SK-N-SH (cell line): ENCODE measurements at regions not wholly inside any gene's neighbourhood (a gene's known extent, or its start where the extent isn't known, plus 50 kb on each side); places are given as distances from the start of the nearest gene placed in this dataset.

Experiments
- CTCF ChIA-PET: fragments of 300-600, 350-600 bp; formaldehyde crosslinking; extraction: SDS; loops from one replicate; lab custom pipeline; 2021; lab: Yijun Ruan, JAX
- POLR2A ChIA-PET: fragments of 350-600 bp; sonication (Branson Sonifier 250); formaldehyde crosslinking; extraction: SDS; loops from one replicate; lab custom pipeline; 2020; ENCODE audit warnings: antibody characterized with exemption, inconsistent platforms; lab: Yijun Ruan, JAX
- DNase-seq: peaks from one replicate; pipeline ENCODE4 v3.0.0; 2012
- H2AFZ ChIP-seq: fragments of 200-600 bp; sonication (generic); 2 replicates; pipeline ENCODE4 v1.8.1; 2016; ENCODE audit warnings: antibody characterized with exemption, mild to moderate bottlenecking, low read depth
- H3F3A ChIP-seq: fragments of 200-600 bp; sonication (generic); replicated peaks from 2 replicates; pipeline ENCODE3; 2016; ENCODE audit warnings: antibody characterized with exemption, mild to moderate bottlenecking; ENCODE audit not compliant: insufficient read depth
- H3K27ac ChIP-seq, 2 experiments: fragments of 200-500 bp in 1 of 2; fragments of 200-600 bp in 1 of 2; sonication (Bioruptor generic) in 1 of 2; sonication (generic), shearing (Covaris generic) in 1 of 2; 2 replicates each; pipeline versions ENCODE4 v1.5.1 to v1.6.1; 2014 to 2016; ENCODE audit warnings: low read depth in 2 of 2, inconsistent platforms in 1 of 2, low read length in 1 of 2, mild to moderate bottlenecking in 1 of 2, mixed read lengths in 1 of 2
- H3K27me3 ChIP-seq: fragments of 200-600 bp; sonication (generic), shearing (Covaris generic); 2 replicates; pipeline ENCODE4 v1.6.1; 2016; ENCODE audit warnings: mixed run types; ENCODE audit not compliant: insufficient read depth
- H3K36me3 ChIP-seq, 2 experiments: fragments of 200-500 bp in 1 of 2; fragments of 200-600 bp in 1 of 2; sonication (Bioruptor generic) in 1 of 2; sonication (generic) in 1 of 2; replicated peaks in 1 of 2; 2 replicates each; pipeline versions ENCODE3 to v1.5.1; 2014 to 2016; ENCODE audit warnings: low read length in 1 of 2, mild to moderate bottlenecking in 1 of 2; ENCODE audit not compliant: insufficient read depth in 2 of 2, control insufficient read depth in 1 of 2
- H3K4me1 ChIP-seq, 2 experiments: fragments of 200-500 bp in 1 of 2; fragments of 200-600 bp in 1 of 2; sonication (Bioruptor generic) in 1 of 2; sonication (generic), shearing (Covaris generic) in 1 of 2; 2 replicates each; pipeline versions ENCODE4 v1.5.1 to v1.6.1; 2014 to 2016; ENCODE audit warnings: low read depth in 1 of 2, low read length in 1 of 2, mixed run types in 1 of 2; ENCODE audit not compliant: insufficient read depth in 2 of 2, control insufficient read depth in 1 of 2
- H3K4me2 ChIP-seq: fragments of 200-600 bp; sonication (generic), shearing (Covaris generic); 2 replicates; pipeline ENCODE4 v1.6.1; 2017; ENCODE audit warnings: mixed run types
- H3K4me3 ChIP-seq, 2 experiments: fragments of 200-500 bp in 1 of 2; fragments of 200-600 bp in 1 of 2; sonication (Bioruptor generic) in 1 of 2; sonication (generic), shearing (Covaris generic) in 1 of 2; 2 replicates each; pipeline versions ENCODE4 v1.5.1 to v1.8.1; 2014 to 2016; ENCODE audit warnings: low read depth in 2 of 2, inconsistent platforms in 1 of 2, low read length in 1 of 2, mild to moderate bottlenecking in 1 of 2, mixed read lengths in 1 of 2, moderate library complexity in 1 of 2
- H3K79me2 ChIP-seq: fragments of 200-600 bp; sonication (generic); 2 replicates; pipeline ENCODE4 v1.8.1; 2017; ENCODE audit warnings: mild to moderate bottlenecking; ENCODE audit not compliant: insufficient read depth
- H3K9ac ChIP-seq: fragments of 200-600 bp; sonication (generic); 2 replicates; pipeline ENCODE4 v1.6.1; 2017; ENCODE audit warnings: mixed run types
- H3K9me2 ChIP-seq: fragments of 200-600 bp; sonication (generic); 2 replicates; pipeline ENCODE4 v1.6.1; 2017; ENCODE audit warnings: mixed run types
- H3K9me3 ChIP-seq: fragments of 200-600 bp; sonication (generic); 2 replicates; pipeline ENCODE4 v1.6.1; 2017; ENCODE audit warnings: mixed run types, mild to moderate bottlenecking, moderate library complexity
- H4K20me1 ChIP-seq: fragments of 200-600 bp; sonication (generic); 2 replicates; pipeline ENCODE4 v1.6.1; 2017; ENCODE audit warnings: mild to moderate bottlenecking, mixed run types; ENCODE audit not compliant: insufficient read depth
- CHD2 ChIP-seq: fragments of 150-350 bp; IDR thresholded peaks from 2 replicates; pipeline ENCODE4 v1.6.1; 2018; ENCODE audit warnings: low read length; ENCODE audit not compliant: partially characterized antibody
- ELF1 ChIP-seq: IDR thresholded peaks from 2 replicates; pipeline ENCODE4 v1.4.0; 2012
- EP300 ChIP-seq, 2 experiments: IDR thresholded peaks; 2 replicates each; pipeline versions ENCODE4 v1.4.0 to v1.6.1; 2012; ENCODE audit warnings: borderline replicate concordance in 1 of 2, low read depth in 1 of 2, low read length in 1 of 2
- FOSL2 ChIP-seq: IDR thresholded peaks from 2 replicates; pipeline ENCODE4 v1.4.0; 2012; ENCODE audit warnings: low read depth, mild to moderate bottlenecking, moderate library complexity, borderline replicate concordance
- FOXM1 ChIP-seq: IDR thresholded peaks from 2 replicates; pipeline ENCODE4 v1.4.0; 2012; ENCODE audit warnings: low read depth, mild to moderate bottlenecking
- GABPA ChIP-seq: IDR thresholded peaks from 2 replicates; pipeline ENCODE4 v1.4.0; 2012; ENCODE audit warnings: low read depth, mild to moderate bottlenecking
- GATA2 ChIP-seq: sonication (generic); formaldehyde crosslinking; IDR thresholded peaks from 2 replicates; pipeline ENCODE4 v1.5.0; 2020; ENCODE audit warnings: mild to moderate bottlenecking, missing genetic modification reagents
- JUND ChIP-seq: IDR thresholded peaks from 2 replicates; pipeline ENCODE4 v1.4.0; 2012
- NRF1 ChIP-seq: IDR thresholded peaks from 2 replicates; pipeline ENCODE4 v1.6.1; 2012; ENCODE audit warnings: low read depth, mild to moderate bottlenecking, low read length
- PBX3 ChIP-seq: IDR thresholded peaks from 2 replicates; pipeline ENCODE4; 2012
- POLR2AphosphoS5 ChIP-seq: IDR thresholded peaks from 2 replicates; pipeline ENCODE4 v1.6.1; 2012; ENCODE audit warnings: low read depth, low read length
- RCOR1 ChIP-seq: fragments of 150-350 bp; IDR thresholded peaks from 2 replicates; pipeline ENCODE4 v1.6.1; 2017; ENCODE audit warnings: antibody characterized with exemption, low read length
- SIN3A ChIP-seq: IDR thresholded peaks from 2 replicates; pipeline ENCODE4 v1.6.1; 2012; ENCODE audit warnings: low read depth, mild to moderate bottlenecking, low read length, moderate library complexity, borderline replicate concordance
- TAF1 ChIP-seq: IDR thresholded peaks from 2 replicates; pipeline ENCODE4 v1.6.1; 2012; ENCODE audit warnings: low read depth, mild to moderate bottlenecking, low read length, moderate library complexity, borderline replicate concordance
- TEAD4 ChIP-seq: IDR thresholded peaks from 2 replicates; pipeline ENCODE4 v1.4.0; 2012; ENCODE audit warnings: mild to moderate bottlenecking, borderline replicate concordance; ENCODE audit not compliant: insufficient read depth
- YY1 ChIP-seq: IDR thresholded peaks from 2 replicates; pipeline ENCODE4 v1.4.0; 2012; ENCODE audit warnings: low read depth, mild to moderate bottlenecking
- ZBTB33 ChIP-seq: IDR thresholded peaks from 2 replicates; pipeline ENCODE4 v1.4.0; 2012; ENCODE audit warnings: low read depth, borderline replicate concordance
- WGBS: methylation state at CpG from one replicate; pipeline ENCODE4 v1.1.6; 2017; ENCODE audit warnings: low lambda C conversion rate; 5-methylcytosine and 5-hydroxymethylcytosine counted together
- TF ChIP-seq, protein P1 (sequence below): fragments of 150-350 bp; IDR thresholded peaks from 2 replicates; pipeline ENCODE4 v1.6.1; 2016; ENCODE audit warnings: mild to moderate bottlenecking, low read depth, low read length
- TF ChIP-seq, protein P2 (sequence below): IDR thresholded peaks from 2 replicates; pipeline ENCODE4 v1.4.0; 2012; ENCODE audit warnings: low read depth, borderline replicate concordance

GRCh38 chr3:31450345-31450744 lies 82.4 kb upstream of the STT3B start:
- ChIA-PET POLR2A (no interaction called here), CTCF (no interaction called here)
- no peak overlapping the region for H2AFZ ChIP-seq
- no peaks in the 10 kb centered on the region for H3K79me2 ChIP-seq
- H3K9ac ChIP-seq, result no peak overlapping the region
- H4K20me1 ChIP-seq, result no peaks in the 10 kb centered on the region
- TF ChIP-seq GABPA (no peak), NRF1 (no peak), TEAD4 (no peak), JUND (no peak), POLR2AphosphoS5 (no peak), RCOR1 (no peak), CHD2 (no peak), GATA2 (CRISPR knock-in tag) (no peak), EP300 (IDR thresholded peaks at IDR 0.05; ENCODE audit: borderline replicate concordance in 1 of 2, low read depth in 1 of 2, low read length in 1 of 2) (no peak), YY1 (no peak), ZBTB33 (no peak), FOSL2 (no peak)
- TF ChIP-seq, protein P1, sequence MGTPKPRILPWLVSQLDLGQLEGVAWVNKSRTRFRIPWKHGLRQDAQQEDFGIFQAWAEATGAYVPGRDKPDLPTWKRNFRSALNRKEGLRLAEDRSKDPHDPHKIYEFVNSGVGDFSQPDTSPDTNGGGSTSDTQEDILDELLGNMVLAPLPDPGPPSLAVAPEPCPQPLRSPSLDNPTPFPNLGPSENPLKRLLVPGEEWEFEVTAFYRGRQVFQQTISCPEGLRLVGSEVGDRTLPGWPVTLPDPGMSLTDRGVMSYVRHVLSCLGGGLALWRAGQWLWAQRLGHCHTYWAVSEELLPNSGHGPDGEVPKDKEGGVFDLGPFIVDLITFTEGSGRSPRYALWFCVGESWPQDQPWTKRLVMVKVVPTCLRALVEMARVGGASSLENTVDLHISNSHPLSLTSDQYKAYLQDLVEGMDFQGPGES, result no peak
- no peak overlapping the region for H3K4me2 ChIP-seq
- no peaks in the 10 kb centered on the region for H3K27me3 ChIP-seq
- H3K9me3 ChIP-seq, result no peaks in the 10 kb centered on the region
- H3F3A ChIP-seq, result no peaks in the 10 kb centered on the region
- no peak overlapping the region for H3K4me3 ChIP-seq
- no peaks in the 10 kb centered on the region for H3K4me1 ChIP-seq
- H3K9me2 ChIP-seq, result no peaks in the 10 kb centered on the region
- H3K27ac ChIP-seq, result no peak overlapping the region
- no peaks in the 10 kb centered on the region for H3K36me3 ChIP-seq
- DNase-seq, result no peak

GRCh38 chr3:31452495-31453106 lies 80.1 kb upstream of the STT3B start:
- no peak overlapping the region for H3K4me3 ChIP-seq
- H3K9me2 ChIP-seq, result no peaks in the 10 kb centered on the region
- H3K4me2 ChIP-seq, result no peak overlapping the region
- no peak overlapping the region for H2AFZ ChIP-seq
- WGBS, result 67% methylated on average over 24 of the region's 24 CpGs
- DNase-seq, result no peak
- no peaks in the 10 kb centered on the region for H3K27me3 ChIP-seq
- CTCF ChIA-PET, result no interaction called here
- H3K9ac ChIP-seq, result no peak overlapping the region
- H3K79me2 ChIP-seq, result no peaks in the 10 kb centered on the region
- no peaks in the 10 kb centered on the region for H3K9me3 ChIP-seq
- TF ChIP-seq RCOR1 (no peak), JUND (no peak), FOXM1 (no peak), SIN3A (no peak), PBX3 (no peak), CHD2 (no peak), POLR2AphosphoS5 (no peak), GABPA (no peak), ELF1 (no peak), TAF1 (no peak)
- TF ChIP-seq, protein P2, sequence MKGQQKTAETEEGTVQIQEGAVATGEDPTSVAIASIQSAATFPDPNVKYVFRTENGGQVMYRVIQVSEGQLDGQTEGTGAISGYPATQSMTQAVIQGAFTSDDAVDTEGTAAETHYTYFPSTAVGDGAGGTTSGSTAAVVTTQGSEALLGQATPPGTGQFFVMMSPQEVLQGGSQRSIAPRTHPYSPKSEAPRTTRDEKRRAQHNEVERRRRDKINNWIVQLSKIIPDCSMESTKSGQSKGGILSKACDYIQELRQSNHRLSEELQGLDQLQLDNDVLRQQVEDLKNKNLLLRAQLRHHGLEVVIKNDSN, result no peak
- TF ChIP-seq, all 33 proteins: peak for 0
- no peaks in the 10 kb centered on the region for H4K20me1 ChIP-seq
- H3F3A ChIP-seq, result no peaks in the 10 kb centered on the region
- H3K27ac ChIP-seq, result no peak overlapping the region
- H3K36me3 ChIP-seq, result no peaks in the 10 kb centered on the region
- H3K4me1 ChIP-seq, result no peaks in the 10 kb centered on the region
- POLR2A ChIA-PET, result no interaction called here
